G401.6 (cell line): ENCODE measurements at regions not wholly inside any gene's neighbourhood (a gene's known extent, or its start where the extent isn't known, plus 50 kb on each side); places are given as distances from the start of the nearest gene placed in this dataset.

Experiments
- FAIRE-seq: peaks from 2 replicates; lab custom pipeline; 2012; peaks lifted over from hg19 to GRCh38; lab: Jason Lieb, UNC

- no peak for FAIRE-seq
These were observed 156.1 kb downstream of the SNX18 start for GRCh38 chr5:54673523-54674225.

- FAIRE-seq, result no peak
These were observed 155.3 kb downstream of the SNX18 start for GRCh38 chr5:54672871-54673270.

- FAIRE-seq, result no peak
These were observed 154.1 kb downstream of the SNX18 start for GRCh38 chr5:54671681-54672080.

GRCh38 chr5:54671111-54671531 is 153.6 kb downstream of the SNX18 start:
- FAIRE-seq, result no peak

GRCh38 chr5:54670281-54670680 is 152.7 kb downstream of the SNX18 start:
- no peak for FAIRE-seq

- no peak for FAIRE-seq
These were observed 152.3 kb downstream of the SNX18 start for GRCh38 chr5:54669845-54670244.

- no peak for FAIRE-seq
These were observed 151.7 kb downstream of the SNX18 start for GRCh38 chr5:54669285-54669684.

GRCh38 chr5:54668096-54668495 is 150.5 kb downstream of the SNX18 start:
- no peak for FAIRE-seq

- FAIRE-seq, result no peak
These were observed 149.6 kb downstream of the SNX18 start for GRCh38 chr5:54667136-54667535.

- no peak for FAIRE-seq
These were observed 146.3 kb downstream of the SNX18 start for GRCh38 chr5:54663866-54664265.

GRCh38 chr5:54661111-54661510 is 143.6 kb downstream of the SNX18 start:
- FAIRE-seq, result no peak

GRCh38 chr5:54659700-54660131 is 142.2 kb downstream of the SNX18 start:
- no peak for FAIRE-seq

GRCh38 chr5:54658010-54658409 is 140.5 kb downstream of the SNX18 start:
- no peak for FAIRE-seq

GRCh38 chr5:54656261-54656728 is 138.7 kb downstream of the SNX18 start:
- FAIRE-seq, result no peak

- no peak for FAIRE-seq
These were observed 138.2 kb downstream of the SNX18 start for GRCh38 chr5:54655761-54656160.

- FAIRE-seq, result no peak
These were observed 137.7 kb downstream of the SNX18 start for GRCh38 chr5:54655266-54655665.

GRCh38 chr5:54653956-54654614 is 136.5 kb downstream of the SNX18 start:
- FAIRE-seq, result no peak

GRCh38 chr5:54651482-54652076 is 134.0 kb downstream of the SNX18 start:
- no peak for FAIRE-seq

- no peak for FAIRE-seq
These were observed 131.5 kb downstream of the SNX18 start for GRCh38 chr5:54649041-54649504.

GRCh38 chr5:54646356-54647101 is 129.0 kb downstream of the SNX18 start:
- FAIRE-seq, result no peak

GRCh38 chr5:54645882-54646355 is 128.4 kb downstream of the SNX18 start:
- FAIRE-seq, result no peak

GRCh38 chr5:54644226-54644625 is 126.7 kb downstream of the SNX18 start:
- FAIRE-seq, result no peak
